Muscle of leg (tissue), 3 donors: ENCODE measurements at regions not wholly inside any gene's neighbourhood (a gene's known extent, or its start where the extent isn't known, plus 50 kb on each side); places are given as distances from the start of the nearest gene placed in this dataset.
"Not testable (repeated sequence)": the region's sequence is repeated elsewhere in the genome, so short reads cannot be mapped to it uniquely, and the experiment has no call there.

Experiments
- DNase-seq: peaks from one replicate; pipeline ENCODE4 v3.0.0; 2013
- H3K27ac ChIP-seq: one replicate; pipeline ENCODE4 v1.5.1; 2013; ENCODE audit warnings: mild to moderate bottlenecking, low read length, control low read depth
- H3K27me3 ChIP-seq: one replicate; pipeline ENCODE4 v1.6.1; 2013; ENCODE audit warnings: low read length; ENCODE audit not compliant: control insufficient read depth, insufficient read depth
- H3K36me3 ChIP-seq: one replicate; pipeline ENCODE4 v1.6.1; 2013; ENCODE audit warnings: low read length; ENCODE audit not compliant: control insufficient read depth, insufficient read depth
- H3K4me1 ChIP-seq: one replicate; pipeline ENCODE4 v1.6.1; 2013; ENCODE audit warnings: low read length; ENCODE audit not compliant: control insufficient read depth, insufficient read depth
- H3K4me3 ChIP-seq: one replicate; pipeline ENCODE4 v1.5.1; 2013; ENCODE audit warnings: low read length, control low read depth
- H3K9me3 ChIP-seq: replicated peaks from 2 replicates; pipeline ENCODE4 v1.6.1; 2013; ENCODE audit warnings: low read depth, low read length; ENCODE audit not compliant: control insufficient read depth
- WGBS: methylation state at CpG from one replicate; pipeline ENCODE4 v1.1.5; 2013; ENCODE audit warnings: missing lambda C conversion rate; ENCODE audit not compliant: insufficient coverage; 5-methylcytosine and 5-hydroxymethylcytosine counted together

DNA sequence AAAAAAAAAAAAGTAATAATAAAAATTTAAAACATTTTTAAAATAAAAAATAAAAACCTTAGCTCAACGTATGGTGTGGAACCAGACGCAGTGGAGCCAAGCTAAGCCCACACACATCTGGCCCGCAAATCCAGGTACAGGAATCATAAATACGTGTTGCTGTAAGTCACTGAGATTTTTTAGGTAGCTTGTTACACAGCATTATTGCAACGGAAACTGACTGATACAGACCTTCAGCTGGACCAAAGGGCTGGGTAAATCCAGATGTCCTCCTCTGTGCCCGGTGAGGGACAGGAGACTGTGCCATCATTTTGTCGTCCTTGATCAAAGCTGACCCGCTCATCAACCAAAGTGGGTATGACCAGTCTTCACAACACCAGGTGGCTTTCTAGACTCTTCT lies 104.9 kb downstream of the TMEM130 start:
- WGBS: 74% methylated on average over 5 of the region's 8 CpGs
- H3K36me3 ChIP-seq: no peaks in the 10 kb centered on the region
- no peaks in the 10 kb centered on the region for H3K4me1 ChIP-seq
- no peak overlapping the region for H3K27ac ChIP-seq
- H3K9me3 ChIP-seq: no peaks in the 10 kb centered on the region
- no peak overlapping the region for H3K4me3 ChIP-seq
- no peak for DNase-seq
- peaks cover 3% of the 10 kb centered on the region for H3K27me3 ChIP-seq

DNA sequence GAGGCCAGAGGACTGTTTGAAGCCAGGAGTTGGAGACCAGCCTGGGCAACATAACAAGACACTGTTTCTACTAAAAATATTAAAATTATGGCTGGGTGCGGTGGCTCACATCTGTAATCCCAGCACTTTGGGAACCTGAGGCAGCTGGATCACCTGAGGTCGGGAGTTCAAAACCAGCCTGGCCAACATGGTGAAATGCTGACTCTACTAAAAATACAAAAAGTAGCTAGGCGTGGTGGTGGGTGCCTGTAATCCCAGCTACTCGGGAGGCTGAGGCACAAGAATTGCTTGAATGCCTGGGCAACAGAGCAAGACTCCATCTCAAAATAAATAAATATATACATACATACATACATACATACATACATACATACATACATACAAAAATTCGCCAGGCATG lies 99.7 kb downstream of the TMEM130 start:
- not testable (repeated sequence) for H3K27ac ChIP-seq, H3K36me3 ChIP-seq, H3K27me3 ChIP-seq, DNase-seq, H3K4me3 ChIP-seq, H3K9me3 ChIP-seq
- peaks cover 23% of the 10 kb centered on the region for H3K4me1 ChIP-seq
- 50% methylated on average over 1 of the region's 5 CpGs for WGBS

DNA sequence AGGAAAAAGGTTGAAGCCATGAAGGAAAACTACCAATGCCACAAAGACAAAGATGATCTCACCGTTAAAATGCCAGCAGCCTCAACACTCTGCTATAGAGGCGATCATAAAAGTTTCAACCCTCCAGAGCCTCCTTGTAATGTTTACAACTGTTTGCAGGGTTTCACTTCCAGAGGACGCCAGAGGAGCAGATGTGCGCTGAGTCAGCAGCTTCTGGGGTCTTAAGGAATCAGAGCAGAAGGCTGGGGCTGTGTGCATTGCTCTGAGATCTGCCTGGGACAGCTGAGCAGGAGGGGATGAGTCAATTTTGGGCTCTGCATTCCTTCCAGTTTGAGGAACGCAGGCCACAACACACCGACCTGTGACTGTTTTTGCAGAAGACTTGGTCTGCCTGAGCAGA lies 98.3 kb downstream of the TMEM130 start:
- DNase-seq: peak; percentile 95
- H3K4me1 ChIP-seq: peaks cover 28% of the 10 kb centered on the region
- H3K27ac ChIP-seq: peak overlapping the region; percentile 37
- WGBS: 3% methylated on average over 5 of the region's 6 CpGs
- no peak overlapping the region for H3K4me3 ChIP-seq
- H3K36me3 ChIP-seq: no peaks in the 10 kb centered on the region
- no peaks in the 10 kb centered on the region for H3K9me3 ChIP-seq
- peaks cover 2% of the 10 kb centered on the region for H3K27me3 ChIP-seq

- Histone ChIP-seq H3K27ac (peak overlapping the region; percentile 57), H3K9me3 (no peaks in the 10 kb centered on the region), H3K4me1 (peaks cover 28% of the 10 kb centered on the region), H3K36me3 (no peaks in the 10 kb centered on the region), H3K4me3 (no peak overlapping the region), H3K27me3 (peaks cover 2% of the 10 kb centered on the region)
- 29% methylated on average over 17 of the region's 22 CpGs for WGBS
- peak; percentile 63 for DNase-seq
These were observed 97.7 kb downstream of the TMEM130 start for GRCh38 chr7:98771941-98772603.

GRCh38 chr7:98774884-98775283 lies 94.9 kb downstream of the TMEM130 start:
- Histone ChIP-seq H3K36me3 (no peaks in the 10 kb centered on the region), H3K4me3 (no peak overlapping the region), H3K27ac (no peak overlapping the region), H3K4me1 (peaks cover 28% of the 10 kb centered on the region), H3K9me3 (no peaks in the 10 kb centered on the region), H3K27me3 (peaks cover 2% of the 10 kb centered on the region)
- DNase-seq: no peak
- 36% methylated on average over 2 of the region's 4 CpGs for WGBS

- Histone ChIP-seq H3K36me3 (no peaks in the 10 kb centered on the region), H3K4me1 (peaks cover 16% of the 10 kb centered on the region), H3K27me3 (peaks cover 4% of the 10 kb centered on the region), H3K4me3 (no peak overlapping the region), H3K9me3 (no peaks in the 10 kb centered on the region), H3K27ac (no peak overlapping the region)
- DNase-seq: no peak
- 69% methylated on average over 4 of the region's 9 CpGs for WGBS
These were observed 92.8 kb downstream of the TMEM130 start for GRCh38 chr7:98777051-98777450.

DNA sequence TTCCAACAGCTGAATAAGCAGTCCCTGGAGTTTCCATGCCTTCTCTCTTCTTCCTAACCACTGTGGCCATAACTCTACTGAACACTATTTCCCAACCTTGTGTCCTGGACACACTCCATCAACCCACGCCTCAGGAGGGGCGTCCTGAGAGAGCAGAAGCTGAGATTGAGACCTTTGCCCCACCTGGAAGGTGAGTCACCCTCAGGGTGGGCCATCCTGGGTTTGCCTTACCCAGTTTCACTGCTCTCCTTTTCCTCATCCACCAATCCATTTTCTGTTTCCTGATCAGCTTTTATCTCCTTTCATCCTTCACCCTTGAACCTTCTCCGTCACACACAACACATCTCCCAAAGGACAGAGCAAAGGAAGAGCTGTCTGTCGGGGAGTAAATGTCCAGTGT lies 91.4 kb downstream of the TMEM130 start:
- Histone ChIP-seq H3K4me1 (peaks cover 9% of the 10 kb centered on the region), H3K36me3 (no peaks in the 10 kb centered on the region), H3K9me3 (no peaks in the 10 kb centered on the region), H3K27ac (no peak overlapping the region), H3K27me3 (peaks cover 2% of the 10 kb centered on the region), H3K4me3 (no peak overlapping the region)
- 79% methylated on average over 2 of the region's 4 CpGs for WGBS
- DNase-seq: no peak

GRCh38 chr7:98779800-98780587 lies 89.8 kb downstream of the TMEM130 start:
- no peaks in the 10 kb centered on the region for H3K9me3 ChIP-seq
- H3K4me3 ChIP-seq: no peak overlapping the region
- no peak for DNase-seq

GRCh38 chr7:98784216-98784785 lies 85.5 kb downstream of the TMEM130 start:
- no peak for DNase-seq
- H3K36me3 ChIP-seq: no peaks in the 10 kb centered on the region
- no peaks in the 10 kb centered on the region for H3K9me3 ChIP-seq
- H3K4me1 ChIP-seq: no peaks in the 10 kb centered on the region
- H3K27ac ChIP-seq: no peak overlapping the region
- 87% methylated on average over 8 of the region's 11 CpGs for WGBS
- peaks cover 2% of the 10 kb centered on the region for H3K27me3 ChIP-seq
- H3K4me3 ChIP-seq: no peak overlapping the region

More at GRCh38 chr7:98779800-98780587, 89.8 kb downstream of the TMEM130 start:
- no peaks in the 10 kb centered on the region for H3K36me3 ChIP-seq
- WGBS: no CpG with 5 or more reads among the region's 22 CpGs
- H3K4me1 ChIP-seq: peaks cover 5% of the 10 kb centered on the region
- no peak overlapping the region for H3K27ac ChIP-seq
- H3K27me3 ChIP-seq: peaks cover 2% of the 10 kb centered on the region

- 53% methylated on average over 9 of the region's 14 CpGs for whole genome bisulfite sequencing
- H3K27ac ChIP-seq: no peak overlapping the region
- no peaks in the 10 kb centered on the region for H3K36me3 ChIP-seq
- H3K27me3 ChIP-seq: no peaks in the 10 kb centered on the region
- DNase-seq: no peak
- H3K9me3 ChIP-seq: no peaks in the 10 kb centered on the region
- no peak overlapping the region for H3K4me3 ChIP-seq
- no peaks in the 10 kb centered on the region for H3K4me1 ChIP-seq
These were observed 83.8 kb downstream of the TMEM130 start for GRCh38 chr7:98785929-98786571.
